Testis (tissue), 2 donors: ENCODE measurements at regions not wholly inside any gene's neighbourhood (a gene's known extent, or its start where the extent isn't known, plus 50 kb on each side); places are given as distances from the start of the nearest gene placed in this dataset.

Experiments used
- DNase-seq: peaks from one replicate; pipeline ENCODE4 v3.0.0-alpha.2; 2019
- H3K27ac ChIP-seq, 2 donors: fragments of 200-600 bp; sonication (generic); one replicate each; pipeline ENCODE4 v1.5.1; 2019
- H3K27me3 ChIP-seq: fragments of 200-600 bp; sonication (generic); one replicate; pipeline ENCODE4 v1.5.1; 2019
- H3K36me3 ChIP-seq: fragments of 200-600 bp; sonication (generic); one replicate; pipeline ENCODE4 v1.5.1; 2017; ENCODE audit warnings: low read depth; ENCODE audit errors: missing control alignments
- H3K4me1 ChIP-seq: fragments of 200-600 bp; sonication (generic); one replicate; pipeline ENCODE4 v1.5.1; 2019
- H3K4me3 ChIP-seq, 2 donors: fragments of 200-600 bp; sonication (generic); one replicate each; pipeline ENCODE4 v1.5.1; 2017 to 2019
- H3K9me3 ChIP-seq: fragments of 200-600 bp; sonication (generic); one replicate; pipeline ENCODE4 v1.5.1; 2017
- CTCF ChIP-seq, 3 experiments: fragments of 450-650 bp in 2 of 3; fragments of 200-600 bp in 1 of 3; sonication (generic) in 1 of 3; IDR thresholded peaks; one replicate each; pipeline ENCODE4 v1.5.1; 2016 to 2019; ENCODE audit warnings: antibody characterized with exemption in 3 of 3, mild to moderate bottlenecking in 2 of 3, moderate library complexity in 1 of 3
- POLR2A ChIP-seq: fragments of 450-650 bp; IDR thresholded peaks from one replicate; pipeline ENCODE4 v1.6.1; 2017; ENCODE audit warnings: antibody characterized with exemption, mild to moderate bottlenecking, moderate library complexity
- WGBS, 2 donors: methylation state at CpG; one replicate each; pipeline ENCODE4 v1.1.5; 2018; 5-methylcytosine and 5-hydroxymethylcytosine counted together
- intact Hi-C: fragments of 100-400 bp; cut with DNase I; formaldehyde crosslinking; loops from one replicate; pipeline ENCODE4 v1.15.1; 2023; ENCODE audit warnings: low total_unique reads

GRCh38 chr6:88480816-88481215 is 314.7 kb upstream of the CNR1 start:
- Histone ChIP-seq H3K27me3 (no peaks in the 10 kb centered on the region), H3K9me3 (no peaks in the 10 kb centered on the region), H3K4me1 (no peaks in the 10 kb centered on the region), H3K36me3 (no peaks in the 10 kb centered on the region), H3K27ac (no peak overlapping the region), H3K4me3 (no peak overlapping the region)
- intact Hi-C loops, result no loop called here
- 68 to 78% methylated on average over 5 of the region's 5 CpGs for WGBS, 2 donors
- no peak for TF ChIP-seq CTCF (IDR thresholded peaks at IDR 0.05)
- TF ChIP-seq POLR2A, result no peak
- no peak for DNase-seq

GRCh38 chr6:88477413-88477812 is 311.3 kb upstream of the CNR1 start:
- no peak overlapping the region for H3K27ac ChIP-seq
- TF ChIP-seq CTCF (IDR thresholded peaks at IDR 0.05) (no peak), POLR2A (no peak)
- H3K4me3 ChIP-seq, result no peak overlapping the region
- no peaks in the 10 kb centered on the region for H3K4me1 ChIP-seq
- intact Hi-C loops, result no loop called here
- 61 to 97% methylated on average over 3 of the region's 3 CpGs for WGBS, 2 donors
- no peaks in the 10 kb centered on the region for H3K27me3 ChIP-seq
- no peak for DNase-seq
- H3K9me3 ChIP-seq, result no peaks in the 10 kb centered on the region
- no peaks in the 10 kb centered on the region for H3K36me3 ChIP-seq

GRCh38 chr6:88476388-88476787 is 310.2 kb upstream of the CNR1 start:
- no peaks in the 10 kb centered on the region for H3K9me3 ChIP-seq
- no peak overlapping the region for H3K4me3 ChIP-seq
- TF ChIP-seq POLR2A, result no peak
- no peak for TF ChIP-seq CTCF (IDR thresholded peaks at IDR 0.05)
- no peaks in the 10 kb centered on the region for H3K36me3 ChIP-seq
- intact Hi-C loops, result no loop called here
- 82 to 94% methylated on average over 2 of the region's 2 CpGs for WGBS, 2 donors
- no peak for DNase-seq
- no peaks in the 10 kb centered on the region for H3K4me1 ChIP-seq
- no peaks in the 10 kb centered on the region for H3K27me3 ChIP-seq
- no peak overlapping the region for H3K27ac ChIP-seq

GRCh38 chr6:88474720-88475119 is 308.6 kb upstream of the CNR1 start:
- TF ChIP-seq CTCF (IDR thresholded peaks at IDR 0.05), result no peak
- TF ChIP-seq POLR2A, result no peak
- no peak overlapping the region for H3K27ac ChIP-seq
- intact Hi-C loops, result no loop called here
- H3K4me3 ChIP-seq, result no peak overlapping the region
- no peaks in the 10 kb centered on the region for H3K4me1 ChIP-seq
- H3K36me3 ChIP-seq, result no peaks in the 10 kb centered on the region
- DNase-seq, result no peak
- H3K9me3 ChIP-seq, result no peaks in the 10 kb centered on the region
- no peaks in the 10 kb centered on the region for H3K27me3 ChIP-seq

- no peaks in the 10 kb centered on the region for H3K36me3 ChIP-seq
- TF ChIP-seq CTCF (IDR thresholded peaks at IDR 0.05) (no peak), POLR2A (no peak)
- WGBS, 2 donors, result 49 to 66% methylated on average over 2 of the region's 2 CpGs
- H3K9me3 ChIP-seq, result no peaks in the 10 kb centered on the region
- intact Hi-C loops, result no loop called here
- DNase-seq, result no peak
- H3K4me3 ChIP-seq, result no peak overlapping the region
- no peaks in the 10 kb centered on the region for H3K4me1 ChIP-seq
- H3K27ac ChIP-seq, result no peak overlapping the region
- H3K27me3 ChIP-seq, result no peaks in the 10 kb centered on the region
Observed at GRCh38 chr6:88473589-88473988, 307.4 kb upstream of the CNR1 start.
